Neural progenitor cell (in vitro differentiated cells): ENCODE measurements at regions not wholly inside any gene's neighbourhood (a gene's known extent, or its start where the extent isn't known, plus 50 kb on each side); places are given as distances from the start of the nearest gene placed in this dataset.
A peak's percentile ranks its signal among the peaks of the same experiment; 100 is the strongest.

Experiments used
- DNase-seq: peaks from one replicate; pipeline ENCODE4 v3.0.0-alpha.2; 2016; ENCODE audit warnings: low spot score
- H2AFZ ChIP-seq: fragments of 200-600 bp; sonication (generic); replicated peaks from 2 replicates; pipeline ENCODE4 v1.6.1; 2016; ENCODE audit warnings: antibody characterized with exemption
- H3F3A ChIP-seq: fragments of 200-600 bp; sonication (generic); 2 replicates; pipeline ENCODE4 v1.6.1; 2016; ENCODE audit warnings: antibody characterized with exemption, low read depth
- H3K27ac ChIP-seq: fragments of 200-600 bp; sonication (generic); 2 replicates; pipeline ENCODE4 v1.5.1; 2016; ENCODE audit warnings: mild to moderate bottlenecking
- H3K27me3 ChIP-seq: fragments of 200-600 bp; sonication (generic); 2 replicates; pipeline ENCODE4 v1.6.1; 2016; ENCODE audit warnings: mild to moderate bottlenecking, moderate library complexity
- H3K36me3 ChIP-seq: fragments of 200-600 bp; sonication (generic); 2 replicates; pipeline ENCODE4 v1.5.1; 2016
- H3K4me1 ChIP-seq: fragments of 200-600 bp; sonication (generic); 2 replicates; pipeline ENCODE4 v1.6.1; 2016; ENCODE audit warnings: mixed run types
- H3K4me2 ChIP-seq: fragments of 200-600 bp; sonication (generic); 2 replicates; pipeline ENCODE4 v1.6.1; 2016
- H3K4me3 ChIP-seq: fragments of 200-600 bp; sonication (generic); 2 replicates; pipeline ENCODE4 v1.5.1; 2016
- H3K79me2 ChIP-seq: fragments of 200-600 bp; sonication (generic); 2 replicates; pipeline ENCODE4 v1.6.1; 2016; ENCODE audit warnings: low read depth
- H3K9ac ChIP-seq: fragments of 200-600 bp; sonication (generic); 2 replicates; pipeline ENCODE4 v1.6.1; 2016
- H3K9me3 ChIP-seq: fragments of 200-600 bp; sonication (generic); 2 replicates; pipeline ENCODE4 v1.5.1; 2016; ENCODE audit warnings: low read depth
- H4K20me1 ChIP-seq: fragments of 200-600 bp; sonication (generic); 2 replicates; pipeline ENCODE4 v1.6.1; 2016; ENCODE audit warnings: low read depth
- H3K27ac Mint-ChIP-seq: 3 replicates; pipeline ENCODE4 v1.8.0; 2021; ENCODE audit warnings: mixed read lengths
- H3K27me3 Mint-ChIP-seq: 2 replicates; pipeline ENCODE4 v1.8.0; 2022; ENCODE audit warnings: low read depth, mild to moderate bottlenecking, inconsistent platforms, moderate library complexity, mixed read lengths; ENCODE audit not compliant: insufficient read depth
- H3K36me3 Mint-ChIP-seq: 3 replicates; pipeline ENCODE4 v1.8.0; 2021; ENCODE audit warnings: mixed read lengths
- H3K4me1 Mint-ChIP-seq: 3 replicates; pipeline ENCODE4 v1.8.0; 2021; ENCODE audit warnings: mixed read lengths
- H3K4me3 Mint-ChIP-seq: 3 replicates; pipeline ENCODE4 v1.8.0; 2021; ENCODE audit warnings: mild to moderate bottlenecking, moderate library complexity, mixed read lengths
- H3K9me3 Mint-ChIP-seq: 3 replicates; pipeline ENCODE4 v1.8.0; 2020; ENCODE audit warnings: mixed read lengths
- EZH2 ChIP-seq: fragments of 200-600 bp; sonication (generic); IDR thresholded peaks from 2 replicates; pipeline ENCODE4 v1.6.1; 2017; ENCODE audit warnings: antibody characterized with exemption, mild to moderate bottlenecking, moderate library complexity
- EZH2phosphoT487 ChIP-seq: fragments of 200-600 bp; sonication (generic); IDR thresholded peaks from 2 replicates; pipeline ENCODE4 v1.6.1; 2017; ENCODE audit warnings: antibody characterized with exemption
- TF ChIP-seq, protein P1 (sequence below): fragments of 200-600 bp; sonication (generic); IDR thresholded peaks from 2 replicates; pipeline ENCODE4 v1.5.1; 2017; ENCODE audit warnings: antibody characterized with exemption, mild to moderate bottlenecking

DNA sequence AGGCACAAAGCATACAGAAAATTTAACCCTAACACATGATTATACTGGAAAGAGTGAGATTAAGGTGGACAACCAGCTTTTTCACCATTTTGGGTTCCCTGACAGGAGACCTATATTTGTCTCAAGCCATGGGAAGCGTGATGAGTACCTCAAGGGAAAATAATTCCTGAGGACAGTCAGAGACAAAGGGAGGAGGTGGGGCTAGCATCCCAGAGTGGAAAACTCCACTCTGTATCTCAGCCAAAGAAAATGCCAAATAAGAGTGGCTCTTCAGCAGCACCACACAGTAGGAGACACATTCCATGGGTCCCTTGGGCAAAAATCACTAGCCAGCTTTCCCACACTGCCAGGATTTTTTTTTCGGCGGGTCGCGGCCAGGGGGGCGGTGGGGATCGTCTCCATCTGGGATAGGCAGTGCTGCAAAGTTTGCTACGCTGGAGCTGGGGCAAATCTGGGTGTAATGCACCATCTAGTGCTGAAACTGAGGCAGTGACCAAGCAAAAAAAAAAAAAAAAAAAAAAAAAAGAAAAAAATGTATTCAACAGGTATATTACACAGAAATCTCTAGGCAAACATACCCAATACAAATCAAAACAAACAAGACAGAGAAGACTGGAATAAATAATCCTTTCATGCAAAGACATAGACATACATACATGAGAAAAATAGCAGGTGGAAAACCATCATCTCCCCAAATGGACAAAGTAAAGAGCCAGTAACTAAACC, 77.3 kb upstream of the SLC35F1 start:
- peak; percentile 84 for DNase-seq
- H3F3A ChIP-seq: no peaks in the 10 kb centered on the region
- H3K4me3 ChIP-seq: peak overlapping the region; percentile 80
- H3K4me1 Mint-ChIP-seq: peaks cover 2% of the 10 kb centered on the region
- H3K27ac Mint-ChIP-seq: peak overlapping the region; percentile 62
- no peaks in the 10 kb centered on the region for H3K36me3 ChIP-seq
- no peak overlapping the region for H3K27ac ChIP-seq
- TF ChIP-seq, protein P1, sequence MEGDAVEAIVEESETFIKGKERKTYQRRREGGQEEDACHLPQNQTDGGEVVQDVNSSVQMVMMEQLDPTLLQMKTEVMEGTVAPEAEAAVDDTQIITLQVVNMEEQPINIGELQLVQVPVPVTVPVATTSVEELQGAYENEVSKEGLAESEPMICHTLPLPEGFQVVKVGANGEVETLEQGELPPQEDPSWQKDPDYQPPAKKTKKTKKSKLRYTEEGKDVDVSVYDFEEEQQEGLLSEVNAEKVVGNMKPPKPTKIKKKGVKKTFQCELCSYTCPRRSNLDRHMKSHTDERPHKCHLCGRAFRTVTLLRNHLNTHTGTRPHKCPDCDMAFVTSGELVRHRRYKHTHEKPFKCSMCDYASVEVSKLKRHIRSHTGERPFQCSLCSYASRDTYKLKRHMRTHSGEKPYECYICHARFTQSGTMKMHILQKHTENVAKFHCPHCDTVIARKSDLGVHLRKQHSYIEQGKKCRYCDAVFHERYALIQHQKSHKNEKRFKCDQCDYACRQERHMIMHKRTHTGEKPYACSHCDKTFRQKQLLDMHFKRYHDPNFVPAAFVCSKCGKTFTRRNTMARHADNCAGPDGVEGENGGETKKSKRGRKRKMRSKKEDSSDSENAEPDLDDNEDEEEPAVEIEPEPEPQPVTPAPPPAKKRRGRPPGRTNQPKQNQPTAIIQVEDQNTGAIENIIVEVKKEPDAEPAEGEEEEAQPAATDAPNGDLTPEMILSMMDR: peak; percentile 64
- no peak for TF ChIP-seq EZH2
- H3K4me2 ChIP-seq: peak overlapping the region; percentile 89
- peaks cover 4% of the 10 kb centered on the region for H3K9me3 Mint-ChIP-seq
- no peaks in the 10 kb centered on the region for H3K79me2 ChIP-seq
- H2AFZ ChIP-seq: peak overlapping the region; percentile 91
- H3K36me3 Mint-ChIP-seq: no peaks in the 10 kb centered on the region
- H3K4me3 Mint-ChIP-seq: peak overlapping the region; percentile 85
- H3K4me1 ChIP-seq: peaks cover 4% of the 10 kb centered on the region
- no peaks in the 10 kb centered on the region for H4K20me1 ChIP-seq
- no peaks in the 10 kb centered on the region for H3K27me3 ChIP-seq
- H3K9me3 ChIP-seq: no peaks in the 10 kb centered on the region
- H3K27me3 Mint-ChIP-seq: no peaks in the 10 kb centered on the region
- H3K9ac ChIP-seq: peak overlapping the region; percentile 32

DNA sequence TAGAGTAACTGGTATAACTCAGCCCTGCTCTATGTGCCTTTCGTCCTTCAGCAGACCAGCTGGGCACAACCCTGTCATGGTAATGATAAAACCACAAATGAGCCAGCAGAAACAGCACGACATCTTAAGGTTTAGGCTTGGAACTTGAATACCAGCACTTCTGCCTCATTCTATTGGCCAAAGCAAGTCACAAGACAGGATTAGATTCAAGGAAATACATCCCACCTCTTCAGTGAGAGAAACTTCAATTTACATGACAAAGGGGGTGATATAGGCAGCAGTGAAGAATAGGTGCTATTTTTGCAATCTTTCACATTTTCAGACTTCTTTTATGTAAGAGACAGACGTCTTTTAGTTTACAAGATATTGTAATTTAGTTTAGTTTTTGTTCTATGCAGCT, 69.8 kb upstream of the SLC35F1 start:
- H4K20me1 ChIP-seq: no peaks in the 10 kb centered on the region
- no peaks in the 10 kb centered on the region for H3K36me3 Mint-ChIP-seq

DNA sequence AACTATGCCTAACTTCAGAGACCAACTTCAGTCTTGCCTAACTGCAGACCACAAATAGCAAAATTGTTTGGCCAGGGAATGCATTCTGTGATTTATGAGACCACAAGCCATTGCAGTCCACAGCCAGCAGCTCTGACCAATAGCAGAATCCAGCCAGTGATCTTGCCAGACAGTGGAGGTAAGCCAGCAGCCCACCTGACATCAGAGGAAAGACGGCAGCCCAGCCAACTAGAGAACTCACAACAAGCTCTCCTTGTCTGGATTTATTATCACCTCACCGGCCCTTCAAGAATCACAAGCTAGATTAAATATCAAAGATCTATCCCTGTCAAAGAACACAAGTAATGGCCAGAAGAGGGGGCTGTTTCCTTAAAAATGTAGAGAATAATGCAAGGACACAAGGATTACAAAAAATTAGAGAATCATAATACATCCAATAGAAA, 66.5 kb upstream of the SLC35F1 start:
- Histone ChIP-seq H3K4me2 (no peak overlapping the region), H3K4me1 (no peaks in the 10 kb centered on the region), H3K27ac (no peak overlapping the region), H3K9me3 (no peaks in the 10 kb centered on the region), H3F3A (no peaks in the 10 kb centered on the region), H3K27me3 (no peaks in the 10 kb centered on the region), H4K20me1 (no peaks in the 10 kb centered on the region), H3K9ac (no peak overlapping the region), H3K4me3 (no peak overlapping the region), H2AFZ (no peak overlapping the region), H3K36me3 (no peaks in the 10 kb centered on the region), H3K79me2 (no peaks in the 10 kb centered on the region)
- Mint-ChIP-seq H3K27ac (no peak overlapping the region), H3K9me3 (peaks cover 11% of the 10 kb centered on the region), H3K27me3 (no peaks in the 10 kb centered on the region), H3K36me3 (no peaks in the 10 kb centered on the region), H3K4me3 (no peak overlapping the region), H3K4me1 (no peaks in the 10 kb centered on the region)
- TF ChIP-seq EZH2phosphoT487 (no peak), EZH2 (no peak)
- TF ChIP-seq, protein P1: peak; percentile 81
- peak; percentile 70 for DNase-seq

More for the DNA sequence above, 69.8 kb upstream of the SLC35F1 start:
- Mint-ChIP-seq H3K4me1 (no peaks in the 10 kb centered on the region), H3K4me3 (no peak overlapping the region), H3K9me3 (peaks cover 3% of the 10 kb centered on the region), H3K27ac (no peak overlapping the region), H3K27me3 (no peaks in the 10 kb centered on the region)
- Histone ChIP-seq H3K4me2 (no peak overlapping the region), H3K9ac (no peak overlapping the region), H3K36me3 (no peaks in the 10 kb centered on the region), H2AFZ (peak overlapping the region; percentile 74), H3K4me3 (no peak overlapping the region), H3K4me1 (no peaks in the 10 kb centered on the region), H3K9me3 (no peaks in the 10 kb centered on the region), H3K27ac (no peak overlapping the region), H3K27me3 (no peaks in the 10 kb centered on the region), H3K79me2 (no peaks in the 10 kb centered on the region), H3F3A (no peaks in the 10 kb centered on the region)
- peak; percentile 6 for DNase-seq
- TF ChIP-seq EZH2phosphoT487 (no peak), EZH2 (no peak)
- TF ChIP-seq, protein P1: no peak
